Pancreas (tissue), 10 donors: ENCODE measurements at regions not wholly inside any gene's neighbourhood (a gene's known extent, or its start where the extent isn't known, plus 50 kb on each side); places are given as distances from the start of the nearest gene placed in this dataset.
"Not testable (repeated sequence)": the region's sequence is repeated elsewhere in the genome, so short reads cannot be mapped to it uniquely, and the experiment has no call there.

ENCODE experiments used
- ATAC-seq, 4 donors: fragments of 200-7000 bp; cut with Tn5 transposase; one replicate each; pipeline versions ENCODE4 v1.8.0 to v1.9.1; 2020; ENCODE audit warnings: mild to moderate bottlenecking in 4 of 4, moderate library complexity in 4 of 4
- DNase-seq, 6 donors: peaks; one replicate each; pipeline ENCODE4 v3.0.0-alpha.2; 2020
- FAIRE-seq: peaks from 2 replicates; lab custom pipeline; 2012; peaks lifted over from hg19 to GRCh38; lab: Jason Lieb, UNC
- H3K27ac ChIP-seq, 4 donors: fragments of 200-600 bp; sonication (generic); 1 replicate in 3 of 4; 2 replicates in 1 of 4; pipeline versions ENCODE4 v1.5.0 to v1.8.0; 2020
- H3K27me3 ChIP-seq, 4 donors: fragments of 200-600 bp; one replicate each; pipeline ENCODE4 v1.8.0; 2021
- H3K36me3 ChIP-seq, 3 donors: fragments of 200-600 bp; sonication (generic) in 1 of 3; one replicate each; pipeline versions ENCODE4 v1.5.0 to v1.8.0; 2020 to 2021
- H3K4me1 ChIP-seq, 3 donors: fragments of 200-600 bp; one replicate each; pipeline ENCODE4 v1.8.0; 2021
- H3K4me3 ChIP-seq, 4 donors: fragments of 200-600 bp; sonication (generic) in 2 of 4; one replicate each; pipeline versions ENCODE4 v1.5.0 to v1.8.0; 2020 to 2021
- H3K9me3 ChIP-seq, 4 donors: fragments of 200-600 bp; one replicate each; pipeline ENCODE4 v1.8.0; 2021
- WGBS, 2 donors: extraction: QIAGEN DNeasy Blood & Tissue Kit; methylation state at CpG; one replicate each; pipeline ENCODE4 v1.1.7; 2013; 5-methylcytosine and 5-hydroxymethylcytosine counted together
- intact Hi-C, 3 donors: fragments of 100-400 bp; cut with DNase I; formaldehyde crosslinking; loops; one replicate each; pipeline versions ENCODE4 v1.11.1 to v1.14.2; 2022
- TF ChIP-seq, protein P1 (sequence below), 4 donors: fragments of 200-600 bp; sonication (generic) in 3 of 4; IDR thresholded peaks; one replicate each; pipeline versions ENCODE4 v1.5.0 to v1.8.0; 2021; ENCODE audit warnings: antibody characterized with exemption in 4 of 4
- donor health status: healthy with polysubstance abuse.
- donor health status: DM: no; HTN: no; CAD: no; lungs with moderate emphysema.
- donor health status: DM: no; HTN: no; CAD: no.
- donor health status: control.
- donor health status: control.
- donor health status: Bipolar disorder and iron deficiency.
- donor health status: DM: yes; HTN: yes; CAD: no.
- donor health status: DM: no; HTN: no; CAD: no.
- donor health status: DM: no; HTN: no; CAD: no.
- donor health status: DM: yes; HTN: yes; CAD: no.

DNA sequence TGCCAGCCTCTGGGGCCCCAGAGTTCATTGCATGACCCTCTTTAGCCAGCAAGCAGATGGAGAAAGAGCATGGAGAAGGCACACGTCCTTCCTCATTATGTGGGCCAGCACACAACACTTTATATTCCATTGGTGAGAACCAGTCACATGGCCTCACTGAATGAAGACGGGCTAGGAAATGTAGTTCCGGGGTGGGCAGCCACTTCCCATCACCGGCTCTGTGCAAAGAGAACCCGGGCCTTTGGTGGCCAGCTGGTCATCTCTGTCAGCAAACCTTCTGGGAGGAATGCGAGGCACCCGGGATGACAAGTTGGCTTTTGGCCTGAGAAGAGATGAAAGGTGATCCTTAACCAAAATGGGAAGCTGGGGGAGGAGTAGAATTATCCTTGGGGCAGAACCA lies 90.2 kb upstream of the VGLL4 start:
- Histone ChIP-seq H3K4me1 (no peaks in the 10 kb centered on the region), H3K9me3 (no peaks in the 10 kb centered on the region), H3K36me3 (no peaks in the 10 kb centered on the region), H3K27me3 (no peaks in the 10 kb centered on the region), H3K4me3 (no peak overlapping the region), H3K27ac (no peak overlapping the region)
- 86 to 89% methylated on average over 7 of the region's 7 CpGs for WGBS, 2 donors
- no peak for ATAC-seq
- TF ChIP-seq, protein P1, sequence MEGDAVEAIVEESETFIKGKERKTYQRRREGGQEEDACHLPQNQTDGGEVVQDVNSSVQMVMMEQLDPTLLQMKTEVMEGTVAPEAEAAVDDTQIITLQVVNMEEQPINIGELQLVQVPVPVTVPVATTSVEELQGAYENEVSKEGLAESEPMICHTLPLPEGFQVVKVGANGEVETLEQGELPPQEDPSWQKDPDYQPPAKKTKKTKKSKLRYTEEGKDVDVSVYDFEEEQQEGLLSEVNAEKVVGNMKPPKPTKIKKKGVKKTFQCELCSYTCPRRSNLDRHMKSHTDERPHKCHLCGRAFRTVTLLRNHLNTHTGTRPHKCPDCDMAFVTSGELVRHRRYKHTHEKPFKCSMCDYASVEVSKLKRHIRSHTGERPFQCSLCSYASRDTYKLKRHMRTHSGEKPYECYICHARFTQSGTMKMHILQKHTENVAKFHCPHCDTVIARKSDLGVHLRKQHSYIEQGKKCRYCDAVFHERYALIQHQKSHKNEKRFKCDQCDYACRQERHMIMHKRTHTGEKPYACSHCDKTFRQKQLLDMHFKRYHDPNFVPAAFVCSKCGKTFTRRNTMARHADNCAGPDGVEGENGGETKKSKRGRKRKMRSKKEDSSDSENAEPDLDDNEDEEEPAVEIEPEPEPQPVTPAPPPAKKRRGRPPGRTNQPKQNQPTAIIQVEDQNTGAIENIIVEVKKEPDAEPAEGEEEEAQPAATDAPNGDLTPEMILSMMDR (IDR thresholded peaks at IDR 0.05): no peak
- DNase-seq: no peak
- no peak for FAIRE-seq
- intact Hi-C loops: no loop called here

DNA sequence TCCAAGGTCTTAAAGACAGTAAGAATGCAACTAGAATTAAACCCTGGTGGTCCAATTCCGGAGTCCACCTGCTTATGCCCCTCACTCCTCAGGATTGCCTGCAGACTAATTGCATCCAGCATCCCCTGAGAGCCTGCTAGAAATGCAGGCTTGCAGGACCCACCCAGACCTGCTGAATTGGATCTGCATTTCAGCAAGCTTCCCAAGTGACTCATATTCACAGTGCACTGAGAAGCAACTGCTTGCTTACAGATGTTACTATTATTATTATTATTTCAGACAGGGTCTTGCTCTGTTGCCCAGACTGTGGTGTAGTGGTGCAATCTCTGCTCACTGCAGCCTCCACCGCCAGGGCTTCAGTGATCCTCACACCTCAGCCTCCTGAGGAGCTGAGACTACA lies 83.5 kb upstream of the VGLL4 start:
- Histone ChIP-seq H3K27ac (no peak overlapping the region), H3K9me3 (no peaks in the 10 kb centered on the region), H3K27me3 (no peaks in the 10 kb centered on the region), H3K4me1 (peaks cover 0 to 3% (median 0%) of the 10 kb centered on the region in 3 donors), H3K36me3 (no peaks in the 10 kb centered on the region), H3K4me3 (no peak overlapping the region)
- DNase-seq (no peak), ATAC-seq (no peak), FAIRE-seq (no peak)
- TF ChIP-seq, protein P1 (IDR thresholded peaks at IDR 0.05): no peak
- 90 to 94% methylated on average over 2 of the region's 2 CpGs for WGBS, 2 donors
- intact Hi-C loops: no loop called here

DNA sequence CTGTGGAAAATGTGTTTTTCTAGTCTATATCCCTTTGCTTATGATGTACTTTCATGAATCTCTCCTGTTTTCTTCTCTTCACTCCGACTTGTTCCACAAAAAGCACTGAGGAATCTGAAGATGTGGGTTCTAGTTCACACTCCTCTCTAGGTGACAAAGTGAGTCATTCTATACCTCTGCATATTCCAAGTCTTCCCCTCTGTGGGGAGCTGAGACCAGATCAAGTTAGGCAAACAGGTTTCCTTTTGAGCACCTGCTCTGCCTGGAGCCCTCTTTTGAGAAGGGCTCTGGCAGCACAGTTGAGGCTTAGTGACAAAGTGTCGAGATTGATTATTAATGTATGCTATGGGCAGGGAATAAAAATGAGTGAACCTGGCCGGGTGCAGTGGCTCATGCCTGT lies 82.4 kb upstream of the VGLL4 start:
- no peak overlapping the region for H3K27ac ChIP-seq
- DNase-seq (no peak), FAIRE-seq (no peak), ATAC-seq (no peak)
- no peaks in the 10 kb centered on the region for H3K9me3 ChIP-seq
- no peaks in the 10 kb centered on the region for H3K27me3 ChIP-seq
- H3K36me3 ChIP-seq: no peaks in the 10 kb centered on the region
- H3K4me1 ChIP-seq: peaks cover 0 to 13% (median 9%) of the 10 kb centered on the region in 3 donors
- TF ChIP-seq, protein P1 (IDR thresholded peaks at IDR 0.05): no peak
- 71 to 77% methylated on average over 3 of the region's 3 CpGs for WGBS, 2 donors
- intact Hi-C loops: no loop called here
- no peak overlapping the region for H3K4me3 ChIP-seq

DNA sequence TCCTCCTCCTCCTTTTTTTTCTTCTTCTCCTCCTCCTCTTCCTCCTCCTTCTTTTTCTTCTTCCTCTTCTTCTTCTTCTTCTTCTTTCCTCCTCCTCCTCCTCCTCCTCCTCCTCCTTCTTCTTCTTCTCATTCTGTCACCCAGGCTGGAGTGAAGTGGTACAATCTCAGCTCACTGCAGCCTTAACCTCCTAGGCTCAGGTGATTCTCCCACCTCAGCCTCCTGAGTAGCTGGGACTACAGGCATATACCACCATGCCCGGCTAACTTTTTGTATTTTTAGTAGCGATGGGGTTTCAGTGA lies 81.6 kb upstream of the VGLL4 start:
- not testable (repeated sequence) for DNase-seq

DNA sequence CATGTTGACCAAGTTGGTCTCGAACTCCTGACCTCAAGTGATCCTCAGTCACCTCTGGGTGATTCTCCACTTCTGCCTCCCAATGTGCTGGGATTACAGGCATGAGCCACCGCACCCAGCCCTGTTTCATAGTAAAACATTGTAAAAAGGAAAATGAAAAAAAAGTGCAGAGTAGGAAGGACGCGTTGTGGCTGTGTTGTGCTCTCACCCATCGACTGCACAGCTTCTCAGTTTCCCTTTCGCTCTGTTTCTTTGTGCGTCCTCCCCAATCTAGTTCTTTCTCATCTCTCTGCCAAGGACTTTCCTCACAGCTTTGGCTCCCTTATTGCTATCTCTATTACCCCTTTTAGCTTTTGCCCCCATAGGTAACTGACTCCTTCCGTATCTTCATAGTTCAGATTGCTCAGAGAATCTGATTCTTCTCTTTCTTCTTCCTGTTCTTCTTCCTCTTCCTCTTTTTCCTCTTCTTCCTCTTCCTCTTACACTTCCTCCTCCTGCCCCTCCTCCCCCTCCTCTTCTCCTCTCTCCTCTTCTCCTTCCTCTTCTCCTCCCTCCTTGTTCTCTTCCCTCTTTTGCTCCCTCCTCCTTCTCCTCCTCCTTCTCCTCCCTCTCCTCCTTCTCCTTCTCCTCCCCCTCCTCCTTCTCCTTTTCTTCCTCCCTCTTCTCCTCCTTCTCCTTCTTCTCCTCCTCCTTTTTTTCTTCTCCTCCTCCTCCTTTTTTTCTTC lies 81.1 kb upstream of the VGLL4 start:
- WGBS, 2 donors: 90 to 92% methylated on average over 8 of the region's 8 CpGs
- Histone ChIP-seq H3K27ac (no peak overlapping the region), H3K9me3 (no peaks in the 10 kb centered on the region), H3K4me1 (peaks cover 0 to 14% (median 9%) of the 10 kb centered on the region in 3 donors), H3K4me3 (no peak overlapping the region), H3K27me3 (no peaks in the 10 kb centered on the region), H3K36me3 (no peaks in the 10 kb centered on the region)
- intact Hi-C loops: no loop called here
- TF ChIP-seq, protein P1 (IDR thresholded peaks at IDR 0.05): no peak
- FAIRE-seq (no peak), ATAC-seq (no peak), DNase-seq (no peak)

More for the DNA sequence above, 81.6 kb upstream of the VGLL4 start:
- FAIRE-seq, H3K4me3 ChIP-seq, H3K27me3 ChIP-seq, H3K36me3 ChIP-seq, ATAC-seq, H3K9me3 ChIP-seq, H3K27ac ChIP-seq, intact Hi-C loops: not testable (repeated sequence)
- peaks cover 0 to 14% (median 9%) of the 10 kb centered on the region in 3 donors for H3K4me1 ChIP-seq
- 96 to 97% methylated on average over 2 of the region's 2 CpGs for WGBS, 2 donors
